Activated CD4-positive, alpha-beta memory T cell treated with anti-CD3 and anti-CD28 coated beads, Interleukin-2, amount 10 ng/mL, durations not matched to agents 7 days and 5 days (primary cell): ENCODE measurements at regions not wholly inside any gene's neighbourhood (a gene's known extent, or its start where the extent isn't known, plus 50 kb on each side); places are given as distances from the start of the nearest gene placed in this dataset.
"Not testable (repeated sequence)": the region's sequence is repeated elsewhere in the genome, so short reads cannot be mapped to it uniquely, and the experiment has no call there.

Source experiments
- CTCF ChIA-PET: fragments of 350-600 bp; sonication (Branson Sonifier 250); formaldehyde crosslinking; loops from one replicate; lab custom pipeline; 2021; ENCODE audit warnings: antibody characterized with exemption, inconsistent platforms; lab: Charles Lee
- POLR2A ChIA-PET: fragments of 350-600 bp; sonication (Branson Sonifier 250); formaldehyde crosslinking; loops from one replicate; lab custom pipeline; 2021; ENCODE audit warnings: antibody characterized with exemption; lab: Charles Lee
- DNase-seq: peaks from one replicate; pipeline ENCODE4 v3.0.0-alpha.2; 2020
- H3K27ac Mint-ChIP-seq: one replicate; pipeline ENCODE4 v1.8.0; 2021; ENCODE audit warnings: mild to moderate bottlenecking, mixed read lengths
- H3K27me3 Mint-ChIP-seq: one replicate; pipeline ENCODE4 v1.8.0; 2021; ENCODE audit warnings: mixed read lengths
- H3K36me3 Mint-ChIP-seq: one replicate; pipeline ENCODE4 v1.8.0; 2021; ENCODE audit warnings: low read depth, mixed read lengths
- H3K4me1 Mint-ChIP-seq: one replicate; pipeline ENCODE4 v1.8.0; 2021; ENCODE audit warnings: mixed read lengths
- H3K4me3 Mint-ChIP-seq: one replicate; pipeline ENCODE4 v1.8.0; 2021; ENCODE audit warnings: mild to moderate bottlenecking, mixed read lengths
- H3K9me3 Mint-ChIP-seq: one replicate; pipeline ENCODE4 v1.8.0; 2021; ENCODE audit warnings: mixed read lengths

- no peaks in the 10 kb centered on the region for H3K4me1 Mint-ChIP-seq
- ChIA-PET CTCF (no interaction called here), POLR2A (no interaction called here)
- peaks cover 50% of the 10 kb centered on the region for H3K27me3 Mint-ChIP-seq
- no peaks in the 10 kb centered on the region for H3K36me3 Mint-ChIP-seq
- DNase-seq, result no peak
- H3K27ac Mint-ChIP-seq, result no peak overlapping the region
- H3K4me3 Mint-ChIP-seq, result no peak overlapping the region
- H3K9me3 Mint-ChIP-seq, result no peaks in the 10 kb centered on the region
These were observed 50.4 kb upstream of the FMOD start for GRCh38 chr1:203401199-203401877.

GRCh38 chr1:203402152-203402551 lies 51.2 kb upstream of the FMOD start:
- Mint-ChIP-seq H3K9me3 (no peaks in the 10 kb centered on the region), H3K4me1 (no peaks in the 10 kb centered on the region), H3K27me3 (peaks cover 46% of the 10 kb centered on the region), H3K36me3 (no peaks in the 10 kb centered on the region), H3K4me3 (no peak overlapping the region), H3K27ac (no peak overlapping the region)
- POLR2A ChIA-PET, result no interaction called here
- no peak for DNase-seq
- CTCF ChIA-PET, result interaction anchor here (0.8 to 0.9 kb wide), 2 partner anchors 60 to 135 kb away, joined by 3 to 4 read pairs; no protein-coding TSS in a partner anchor

DNA sequence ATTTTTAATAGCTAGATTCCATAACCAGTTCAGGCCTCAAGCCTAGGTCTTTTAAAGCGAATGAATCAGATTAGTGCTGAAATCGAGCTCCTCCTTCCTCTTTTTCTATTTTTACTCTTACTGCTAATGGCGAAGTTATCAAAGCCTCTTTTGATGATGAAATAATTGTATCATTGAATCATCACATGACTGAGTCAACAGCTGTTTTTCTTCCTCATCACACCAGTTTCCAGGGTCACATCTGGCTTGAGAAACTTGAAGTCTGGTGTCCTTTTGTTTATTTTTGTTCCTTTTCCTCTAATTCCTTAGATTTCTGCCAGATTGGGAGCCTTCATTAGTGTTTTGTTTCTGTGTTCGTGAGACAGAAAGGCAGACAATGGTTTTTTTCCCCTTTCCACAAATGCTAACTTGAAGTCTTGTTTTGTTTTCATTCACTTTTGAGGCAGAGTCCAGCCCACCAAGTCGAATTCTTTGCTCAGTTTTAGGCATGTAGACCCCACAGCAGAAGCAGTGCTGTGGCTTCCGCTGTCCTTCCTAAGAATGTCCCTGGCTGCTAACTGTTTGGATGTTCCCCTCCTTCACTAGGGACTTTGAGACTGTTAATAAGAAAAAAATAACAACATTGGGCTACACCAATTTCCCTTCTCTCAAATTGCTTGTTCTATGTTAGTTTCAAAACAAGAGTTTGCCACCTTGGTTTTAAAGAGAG lies 51.9 kb upstream of the FMOD start:
- POLR2A ChIA-PET, result no interaction called here
- Mint-ChIP-seq H3K27ac (no peak overlapping the region), H3K27me3 (peaks cover 42% of the 10 kb centered on the region), H3K4me1 (no peaks in the 10 kb centered on the region), H3K4me3 (no peak overlapping the region), H3K36me3 (no peaks in the 10 kb centered on the region), H3K9me3 (no peaks in the 10 kb centered on the region)
- DNase-seq, result no peak
- CTCF ChIA-PET, result interaction anchor here (0.8 to 0.9 kb wide), 2 partner anchors 60 to 136 kb away, joined by 3 to 4 read pairs; no protein-coding TSS in a partner anchor

GRCh38 chr1:203403586-203403985 lies 52.7 kb upstream of the FMOD start:
- DNase-seq, result no peak
- Mint-ChIP-seq H3K36me3 (no peaks in the 10 kb centered on the region), H3K4me1 (no peaks in the 10 kb centered on the region), H3K9me3 (no peaks in the 10 kb centered on the region), H3K4me3 (no peak overlapping the region), H3K27ac (no peak overlapping the region), H3K27me3 (peaks cover 38% of the 10 kb centered on the region)
- ChIA-PET POLR2A (no interaction called here), CTCF (no interaction called here)

DNA sequence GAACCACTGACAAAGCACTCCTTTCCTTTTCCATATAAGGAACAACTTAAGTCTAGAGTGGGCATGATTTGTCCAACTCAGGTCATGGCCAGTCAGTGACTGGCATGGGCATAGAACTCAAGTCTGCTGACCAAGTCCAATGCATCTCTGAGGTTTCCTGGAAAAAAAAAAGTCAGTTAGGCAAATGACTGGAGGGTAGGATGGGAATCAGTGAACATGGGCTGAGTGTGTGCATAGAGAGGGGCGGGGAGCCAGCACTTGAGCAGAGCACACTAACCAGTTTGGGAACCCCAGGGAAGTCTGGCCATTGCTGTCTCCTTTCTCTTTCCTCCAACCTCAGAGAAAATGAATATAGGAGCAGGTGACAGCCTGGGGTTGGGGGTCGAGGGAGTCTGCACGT lies 53.6 kb upstream of the FMOD start:
- no peak overlapping the region for H3K27ac Mint-ChIP-seq
- H3K36me3 Mint-ChIP-seq, result no peaks in the 10 kb centered on the region
- H3K4me1 Mint-ChIP-seq, result no peaks in the 10 kb centered on the region
- ChIA-PET POLR2A (no interaction called here), CTCF (no interaction called here)
- DNase-seq, result no peak
- H3K4me3 Mint-ChIP-seq, result no peak overlapping the region
- H3K9me3 Mint-ChIP-seq, result no peaks in the 10 kb centered on the region
- peaks cover 46% of the 10 kb centered on the region for H3K27me3 Mint-ChIP-seq

GRCh38 chr1:203405703-203406438 lies 54.9 kb upstream of the FMOD start:
- POLR2A ChIA-PET, result no interaction called here
- H3K4me1 Mint-ChIP-seq, result no peaks in the 10 kb centered on the region
- H3K27me3 Mint-ChIP-seq, result peaks cover 53% of the 10 kb centered on the region
- no peak overlapping the region for H3K4me3 Mint-ChIP-seq
- H3K27ac Mint-ChIP-seq, result no peak overlapping the region
- no peak for DNase-seq
- H3K36me3 Mint-ChIP-seq, result no peaks in the 10 kb centered on the region
- no peaks in the 10 kb centered on the region for H3K9me3 Mint-ChIP-seq
- CTCF ChIA-PET, result no interaction called here

DNA sequence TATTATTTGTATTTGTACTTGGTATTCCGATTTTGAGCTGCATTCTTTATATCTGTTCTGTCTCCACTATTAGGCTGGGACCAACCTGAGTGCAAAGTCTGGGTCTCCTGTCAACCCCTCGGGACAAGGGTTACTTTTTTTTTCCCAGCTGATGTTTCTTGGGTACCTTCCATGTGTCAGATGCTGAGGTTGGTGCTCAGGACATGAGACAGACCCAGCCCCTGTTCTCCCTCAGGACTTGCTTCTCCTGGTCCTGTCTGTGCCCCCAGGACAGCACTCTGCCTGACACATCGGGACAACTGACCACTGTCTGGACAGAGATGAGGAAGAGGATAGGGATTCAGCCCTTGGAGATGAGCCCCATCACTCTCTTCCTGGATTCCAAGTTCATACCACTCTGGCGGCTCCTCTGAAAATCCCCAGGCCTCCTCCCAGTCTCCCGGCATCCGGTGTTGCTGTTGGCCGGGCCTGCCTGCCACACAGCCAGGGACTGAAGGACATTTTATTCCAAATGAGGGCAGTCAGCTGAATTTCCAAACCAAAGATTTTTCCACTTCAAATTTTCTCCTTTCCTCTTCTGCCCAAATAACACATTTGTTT lies 55.6 kb upstream of the FMOD start:
- Mint-ChIP-seq H3K27ac (no peak overlapping the region), H3K9me3 (no peaks in the 10 kb centered on the region), H3K27me3 (peaks cover 49% of the 10 kb centered on the region), H3K4me3 (no peak overlapping the region), H3K4me1 (no peaks in the 10 kb centered on the region), H3K36me3 (no peaks in the 10 kb centered on the region)
- ChIA-PET POLR2A (no interaction called here), CTCF (no interaction called here)
- no peak for DNase-seq

- Mint-ChIP-seq H3K4me3 (no peak overlapping the region), H3K9me3 (no peaks in the 10 kb centered on the region), H3K27ac (no peak overlapping the region), H3K27me3 (peaks cover 48% of the 10 kb centered on the region), H3K36me3 (no peaks in the 10 kb centered on the region), H3K4me1 (no peaks in the 10 kb centered on the region)
- ChIA-PET CTCF (interaction anchor here (0.7 kb wide), 1 partner anchor 81 kb away, joined by 3 read pairs; no protein-coding TSS in a partner anchor), POLR2A (no interaction called here)
- DNase-seq, result no peak
These were observed 56.4 kb upstream of the FMOD start for GRCh38 chr1:203407296-203407695.

- H3K36me3 Mint-ChIP-seq, result no peaks in the 10 kb centered on the region
- peaks cover 51% of the 10 kb centered on the region for H3K27me3 Mint-ChIP-seq
- CTCF ChIA-PET, result no interaction called here
These were observed 57.9 kb upstream of the FMOD start for GRCh38 chr1:203408486-203409481.

DNA sequence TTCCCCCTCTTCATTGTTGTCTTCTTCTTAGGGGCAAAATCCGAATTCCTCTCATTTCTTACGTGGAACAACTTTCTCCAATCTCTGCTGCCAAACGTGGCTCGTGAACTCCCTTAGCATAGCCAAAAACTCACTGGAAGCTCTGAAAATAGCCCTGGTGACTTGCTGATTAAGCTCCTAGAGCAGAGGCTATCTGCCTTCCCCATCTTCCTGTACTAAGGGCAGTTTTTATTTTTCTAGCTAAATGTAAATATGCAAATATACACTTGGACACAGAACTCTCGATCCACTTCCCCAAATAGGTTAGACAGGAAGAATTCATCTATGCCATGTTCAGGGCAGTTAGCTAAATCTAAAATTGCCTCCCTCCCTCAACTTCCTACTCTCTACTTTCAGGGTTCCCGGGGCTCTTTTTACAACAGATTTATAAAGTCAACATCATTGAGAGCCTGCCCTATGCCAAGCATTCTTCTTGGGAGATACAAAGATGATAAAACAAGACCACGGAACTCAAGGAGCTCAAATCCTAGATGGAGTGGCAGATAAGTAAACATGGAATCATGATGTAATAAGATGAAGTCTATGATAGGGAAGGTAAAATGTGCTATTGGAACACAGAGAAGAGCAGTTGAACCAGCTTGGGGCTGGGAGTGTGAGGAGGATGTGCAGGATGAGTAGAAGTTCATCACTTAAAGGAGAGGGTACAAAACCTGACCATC lies 59.4 kb upstream of the FMOD start:
- no peak for DNase-seq
- no peaks in the 10 kb centered on the region for H3K4me1 Mint-ChIP-seq
- H3K27me3 Mint-ChIP-seq, result peaks cover 43% of the 10 kb centered on the region
- no peaks in the 10 kb centered on the region for H3K36me3 Mint-ChIP-seq
- CTCF ChIA-PET, result no interaction called here
- H3K27ac Mint-ChIP-seq, result no peak overlapping the region
- no peak overlapping the region for H3K4me3 Mint-ChIP-seq
- POLR2A ChIA-PET, result no interaction called here
- H3K9me3 Mint-ChIP-seq, result no peaks in the 10 kb centered on the region

More at GRCh38 chr1:203408486-203409481, 57.9 kb upstream of the FMOD start:
- no peaks in the 10 kb centered on the region for H3K9me3 Mint-ChIP-seq
- no peak overlapping the region for H3K4me3 Mint-ChIP-seq
- no peaks in the 10 kb centered on the region for H3K4me1 Mint-ChIP-seq
- POLR2A ChIA-PET, result no interaction called here
- DNase-seq, result no peak
- no peak overlapping the region for H3K27ac Mint-ChIP-seq

DNA sequence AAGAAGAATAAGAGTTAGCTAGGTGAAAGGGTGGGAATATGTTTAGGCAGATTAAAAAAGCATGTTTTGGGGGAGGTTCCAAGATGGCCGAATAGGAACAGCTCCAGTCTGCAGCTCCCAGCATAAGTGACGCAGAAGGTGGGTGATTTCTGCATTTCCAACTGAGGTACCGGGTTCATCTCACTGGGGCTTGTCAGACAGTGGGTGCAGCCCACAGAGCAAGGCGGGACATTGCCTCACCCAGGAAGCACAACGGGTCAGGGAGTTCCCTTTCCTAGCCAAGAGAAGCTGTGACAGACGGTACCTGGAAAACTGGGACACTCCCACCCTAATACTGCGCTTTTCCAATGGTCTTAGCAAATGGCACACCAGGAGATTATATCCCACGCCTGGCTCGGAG lies 60.5 kb upstream of the FMOD start:
- DNase-seq, H3K36me3 Mint-ChIP-seq, H3K27ac Mint-ChIP-seq, CTCF ChIA-PET, H3K9me3 Mint-ChIP-seq, H3K4me3 Mint-ChIP-seq, H3K4me1 Mint-ChIP-seq, POLR2A ChIA-PET: not testable (repeated sequence)
- peaks cover 47% of the 10 kb centered on the region for H3K27me3 Mint-ChIP-seq

DNA sequence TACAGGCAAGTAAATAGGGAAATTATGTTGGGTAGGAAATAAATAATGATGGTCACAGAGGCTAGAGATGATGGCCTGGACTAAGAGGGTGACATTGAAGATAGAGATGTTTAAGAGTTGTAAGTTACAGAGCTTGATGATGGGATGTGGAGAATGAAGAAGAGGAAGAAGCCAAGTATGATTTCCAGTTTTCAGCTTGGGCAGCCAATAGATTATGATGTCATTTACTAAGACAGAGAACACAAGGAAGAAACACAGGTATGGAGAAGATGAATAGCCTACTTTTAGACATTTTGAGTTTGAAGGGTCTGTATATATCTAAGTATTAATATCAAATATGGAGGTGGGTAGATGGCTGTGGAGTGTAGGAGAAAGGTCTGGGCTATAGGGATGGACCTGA lies 56.0 kb upstream of the PRELP start:
- Mint-ChIP-seq H3K36me3 (no peaks in the 10 kb centered on the region), H3K4me1 (no peaks in the 10 kb centered on the region), H3K27me3 (peaks cover 21% of the 10 kb centered on the region), H3K4me3 (no peak overlapping the region), H3K9me3 (no peaks in the 10 kb centered on the region), H3K27ac (no peak overlapping the region)
- ChIA-PET POLR2A (no interaction called here), CTCF (interaction anchor here (0.6 to 1.2 kb wide), 2 partner anchors 104 to 152 kb away, joined by 3 read pairs; no protein-coding TSS in a partner anchor)
- no peak for DNase-seq
